GM12872 (cell line): ENCODE measurements at regions not wholly inside any gene's neighbourhood (a gene's known extent, or its start where the extent isn't known, plus 50 kb on each side); places are given as distances from the start of the nearest gene placed in this dataset.

ENCODE experiments used
- TF ChIP-seq, protein P1 (sequence below): IDR thresholded peaks from 3 replicates; pipeline ENCODE4 v1.5.1; 2011; ENCODE audit warnings: low read depth, mild to moderate bottlenecking, low read length, moderate library complexity; ENCODE audit not compliant: insufficient read depth

DNA sequence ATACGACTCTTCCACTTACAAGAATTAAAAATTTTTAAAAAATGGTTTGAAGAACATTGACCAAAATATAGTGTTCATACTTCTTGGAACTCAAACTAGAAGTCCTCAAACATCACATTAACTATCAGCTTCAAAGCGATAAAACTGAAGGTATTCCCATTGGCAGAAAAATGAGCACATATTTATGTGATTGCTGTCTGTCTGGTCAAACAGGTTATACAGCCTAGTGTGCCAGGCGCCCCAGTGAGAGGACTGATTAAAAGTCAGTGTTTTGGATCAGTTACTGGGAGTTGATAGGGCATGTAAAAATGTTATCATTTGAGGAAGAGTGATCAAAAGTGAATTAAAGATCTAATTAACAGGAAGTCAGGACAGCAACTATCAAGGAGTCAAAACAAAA lies 738.8 kb downstream of the HDGFL1 start:
- TF ChIP-seq, protein P1, sequence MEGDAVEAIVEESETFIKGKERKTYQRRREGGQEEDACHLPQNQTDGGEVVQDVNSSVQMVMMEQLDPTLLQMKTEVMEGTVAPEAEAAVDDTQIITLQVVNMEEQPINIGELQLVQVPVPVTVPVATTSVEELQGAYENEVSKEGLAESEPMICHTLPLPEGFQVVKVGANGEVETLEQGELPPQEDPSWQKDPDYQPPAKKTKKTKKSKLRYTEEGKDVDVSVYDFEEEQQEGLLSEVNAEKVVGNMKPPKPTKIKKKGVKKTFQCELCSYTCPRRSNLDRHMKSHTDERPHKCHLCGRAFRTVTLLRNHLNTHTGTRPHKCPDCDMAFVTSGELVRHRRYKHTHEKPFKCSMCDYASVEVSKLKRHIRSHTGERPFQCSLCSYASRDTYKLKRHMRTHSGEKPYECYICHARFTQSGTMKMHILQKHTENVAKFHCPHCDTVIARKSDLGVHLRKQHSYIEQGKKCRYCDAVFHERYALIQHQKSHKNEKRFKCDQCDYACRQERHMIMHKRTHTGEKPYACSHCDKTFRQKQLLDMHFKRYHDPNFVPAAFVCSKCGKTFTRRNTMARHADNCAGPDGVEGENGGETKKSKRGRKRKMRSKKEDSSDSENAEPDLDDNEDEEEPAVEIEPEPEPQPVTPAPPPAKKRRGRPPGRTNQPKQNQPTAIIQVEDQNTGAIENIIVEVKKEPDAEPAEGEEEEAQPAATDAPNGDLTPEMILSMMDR, result no peak

DNA sequence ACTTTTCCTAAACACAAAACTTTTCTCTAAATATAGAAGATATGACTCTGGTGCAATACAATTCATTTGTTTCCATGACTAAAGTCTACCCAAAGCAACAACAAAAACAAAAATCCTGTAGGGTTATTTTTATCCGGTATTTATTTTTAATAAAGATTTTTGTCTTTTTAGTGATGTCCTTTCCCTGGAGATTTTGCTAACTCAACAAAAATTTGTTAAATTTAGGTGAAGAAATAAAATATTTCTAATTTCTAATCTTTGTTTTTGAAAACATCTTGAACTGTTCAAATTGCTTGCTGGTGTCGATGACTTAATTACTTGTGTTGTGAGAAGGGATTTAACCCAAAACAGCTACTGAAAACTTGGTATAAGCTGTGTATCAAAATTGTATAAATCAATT lies 741.8 kb downstream of the HDGFL1 start:
- TF ChIP-seq, protein P1, result no peak

DNA sequence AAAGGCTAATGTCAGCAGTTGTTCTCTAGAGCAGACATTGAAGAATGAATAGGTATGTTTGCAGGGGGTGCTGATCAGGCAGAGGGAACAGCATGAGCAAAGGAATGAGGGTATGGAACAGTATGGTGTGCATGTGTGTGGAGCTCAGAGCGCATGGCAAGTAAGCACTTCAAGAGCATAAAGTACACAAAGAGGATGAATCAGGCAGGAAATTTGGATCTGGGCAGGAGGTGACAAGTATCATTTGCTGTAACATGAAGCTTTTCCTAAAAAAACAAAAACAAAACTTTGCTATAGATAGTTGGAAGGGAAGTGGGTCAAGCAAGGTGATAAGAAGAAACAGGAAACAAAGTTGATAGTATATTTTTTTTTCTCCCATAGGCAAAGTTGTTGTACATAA lies 746.8 kb downstream of the HDGFL1 start:
- TF ChIP-seq, protein P1, result no peak

DNA sequence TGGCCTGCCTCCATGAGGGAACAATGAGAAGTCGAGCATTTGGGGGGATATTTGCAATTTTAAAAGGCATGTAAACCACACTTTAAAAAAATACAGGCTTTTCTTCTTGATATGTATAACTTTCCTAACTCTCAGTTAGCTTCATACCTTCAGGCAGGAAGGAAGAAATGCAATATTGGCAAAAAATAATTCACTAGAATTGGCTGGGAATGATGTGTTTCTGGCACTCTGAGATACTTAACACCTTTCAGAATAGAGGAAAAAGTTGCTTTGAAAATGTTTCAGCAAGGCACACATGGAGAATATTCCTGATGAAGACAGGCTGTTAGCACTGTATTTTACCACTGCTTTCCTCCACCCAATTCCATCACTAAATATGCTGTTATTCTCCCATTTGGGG lies 747.6 kb downstream of the HDGFL1 start:
- TF ChIP-seq, protein P1, result no peak

DNA sequence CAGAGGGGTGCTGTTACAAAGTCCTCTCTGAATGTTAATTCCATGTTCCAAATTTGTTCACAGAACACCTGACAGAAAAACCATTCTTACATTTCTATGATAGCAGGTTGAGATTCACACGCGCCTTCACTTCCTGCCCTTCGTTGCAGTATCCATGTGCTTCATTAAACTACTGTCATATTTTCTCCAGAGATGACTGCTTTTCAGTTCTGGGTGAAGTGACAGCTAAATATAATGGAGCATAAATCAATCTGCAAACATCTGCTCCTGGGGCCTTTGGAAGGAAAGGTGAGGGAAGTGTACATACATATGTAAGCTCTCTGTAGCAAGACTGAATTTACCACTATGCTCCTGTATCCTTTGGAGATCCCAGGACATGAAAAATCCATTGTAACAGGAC lies 750.2 kb downstream of the HDGFL1 start:
- TF ChIP-seq, protein P1, result no peak

DNA sequence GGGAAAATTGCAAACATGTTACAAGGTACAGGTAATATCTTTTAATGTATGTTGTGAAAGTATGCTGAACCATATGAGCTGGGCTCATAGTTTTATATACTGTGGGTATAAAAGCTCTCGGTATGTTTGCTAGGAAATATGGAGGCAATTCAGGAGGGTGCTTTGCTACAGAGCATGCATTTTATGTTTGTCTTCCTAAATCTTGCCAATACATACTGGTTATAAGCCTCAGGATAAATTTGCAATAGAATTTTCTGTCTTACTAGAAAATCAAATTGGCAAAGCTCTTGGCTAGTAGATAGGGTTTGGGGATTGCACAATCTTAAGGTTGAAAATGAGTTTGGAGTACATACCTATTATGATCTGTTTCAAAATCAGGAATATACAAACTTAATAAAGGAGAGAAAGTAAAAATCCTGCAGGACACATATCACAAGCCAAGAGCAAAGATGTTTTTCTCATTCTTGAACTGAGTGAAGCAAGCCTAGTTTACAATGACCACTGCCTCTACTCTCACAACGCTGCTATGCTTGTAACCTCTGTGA lies 751.2 kb downstream of the HDGFL1 start:
- TF ChIP-seq, protein P1, result no peak

DNA sequence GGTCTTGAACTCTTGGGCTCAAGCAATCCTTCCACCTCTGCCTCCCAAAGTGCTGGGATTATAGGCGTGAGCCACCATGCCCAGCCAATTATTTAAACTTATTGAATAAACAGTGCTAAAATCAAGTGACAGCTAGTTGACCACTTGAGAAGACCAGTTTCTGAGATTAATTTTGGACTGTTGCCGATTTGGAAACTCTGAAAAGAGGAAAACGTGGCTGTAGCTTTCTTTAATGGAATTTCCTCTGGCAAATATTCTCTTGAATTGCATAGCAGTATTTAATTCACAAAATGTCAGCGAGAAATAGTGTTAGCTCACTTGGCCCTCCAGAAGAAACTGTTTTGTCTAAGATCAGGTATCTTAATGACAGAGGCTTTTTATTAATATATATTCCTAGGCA lies 754.5 kb downstream of the HDGFL1 start:
- TF ChIP-seq, protein P1, result no peak
